Choroid plexus epithelial cell (primary cell): ENCODE measurements at regions not wholly inside any gene's neighbourhood (a gene's known extent, or its start where the extent isn't known, plus 50 kb on each side); places are given as distances from the start of the nearest gene placed in this dataset.

Experiments
- DNase-seq: peaks from one replicate; pipeline ENCODE4 v3.0.0-alpha.2; 2010; ENCODE audit warnings: low read depth
- H3K4me3 ChIP-seq: 2 replicates; pipeline ENCODE4 v1.5.1; 2011; ENCODE audit warnings: low read depth, mild to moderate bottlenecking, control low read depth, low read length, moderate library complexity
- CTCF ChIP-seq: conservative IDR thresholded peaks from 2 replicates; pipeline ENCODE4 v1.5.1; 2011; ENCODE audit warnings: low read depth, mild to moderate bottlenecking, control low read depth, inconsistent platforms, low read length, moderate library complexity

GRCh38 chr10:29795850-29796249 is 161.1 kb upstream of the SVIL start:
- TF ChIP-seq CTCF = no peak
- no peak for DNase-seq
- H3K4me3 ChIP-seq = no peak overlapping the region

GRCh38 chr10:29794776-29795611 is 160.2 kb upstream of the SVIL start:
- DNase-seq = peak; percentile 50
- no peak for TF ChIP-seq CTCF
- H3K4me3 ChIP-seq = no peak overlapping the region

- TF ChIP-seq CTCF = no peak
- DNase-seq = no peak
- no peak overlapping the region for H3K4me3 ChIP-seq
Observed at GRCh38 chr10:29791773-29792172, 157.0 kb upstream of the SVIL start.

- no peak for DNase-seq
- no peak for TF ChIP-seq CTCF
- no peak overlapping the region for H3K4me3 ChIP-seq
Observed at GRCh38 chr10:29790207-29790606, 155.4 kb upstream of the SVIL start.

- H3K4me3 ChIP-seq = no peak overlapping the region
- DNase-seq = no peak
- no peak for TF ChIP-seq CTCF
Observed at GRCh38 chr10:29788113-29788512, 153.3 kb upstream of the SVIL start.

GRCh38 chr10:29785701-29786100 is 150.9 kb upstream of the SVIL start:
- DNase-seq = no peak
- TF ChIP-seq CTCF = no peak
- H3K4me3 ChIP-seq = no peak overlapping the region

GRCh38 chr10:29784175-29784773 is 149.5 kb upstream of the SVIL start:
- peak; percentile 99 for DNase-seq
- TF ChIP-seq CTCF = no peak
- H3K4me3 ChIP-seq = no peak overlapping the region
